GM19372 (cell line): ENCODE measurements at regions not wholly inside any gene's neighbourhood (a gene's known extent, or its start where the extent isn't known, plus 50 kb on each side); places are given as distances from the start of the nearest gene placed in this dataset.

Source experiments
- ATAC-seq: cut with Tn5 transposase; IDR thresholded peaks from one replicate; pipeline ENCODE4 v1.9.1; 2021; ENCODE audit warnings: mild to moderate bottlenecking, low read depth, moderate library complexity; ENCODE audit not compliant: unreplicated experiment

GRCh38 chr6:105800871-105801270 is 285.3 kb upstream of the PRDM1 start:
- ATAC-seq: no peak

DNA sequence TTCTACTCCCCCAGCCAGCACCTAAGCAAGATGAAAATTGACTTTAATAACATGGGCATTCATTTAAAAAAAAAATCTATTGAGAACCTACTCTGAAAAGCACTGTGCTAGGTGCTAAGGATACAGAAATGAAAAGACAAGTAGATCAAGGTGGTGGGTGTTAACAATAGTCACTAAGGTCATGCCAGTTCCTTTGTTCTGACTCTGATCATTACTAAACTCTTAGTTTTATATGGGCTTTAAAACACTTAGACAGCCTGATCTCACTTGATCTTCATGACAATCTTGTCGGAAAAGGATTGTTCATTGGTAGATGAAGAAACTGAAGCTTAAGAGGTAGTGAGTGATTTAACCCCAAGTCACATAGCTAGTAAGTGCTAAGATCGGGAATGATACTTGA is 285.7 kb upstream of the PRDM1 start:
- no peak for ATAC-seq

DNA sequence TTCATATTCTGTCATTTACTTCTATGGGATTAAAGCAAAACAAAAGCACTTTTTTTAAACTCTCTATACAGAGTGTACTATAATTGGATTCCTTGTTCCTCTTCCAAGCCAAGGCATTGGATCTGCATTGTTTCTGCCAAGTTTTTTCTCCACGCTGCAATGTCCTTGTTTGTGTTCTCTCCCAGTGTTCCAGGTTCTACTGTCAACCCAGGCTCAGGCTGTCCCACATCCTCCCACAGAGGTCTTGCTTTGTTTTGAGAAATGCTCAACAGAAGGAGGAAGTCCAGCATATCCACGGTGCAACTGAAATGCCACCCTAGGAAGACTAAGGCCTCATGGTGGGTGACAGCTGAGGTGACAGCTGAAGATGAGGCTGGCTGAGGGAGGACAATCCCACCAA is 287.1 kb upstream of the PRDM1 start:
- ATAC-seq: no peak

GRCh38 chr6:105797983-105798453 is 288.1 kb upstream of the PRDM1 start:
- no peak for ATAC-seq

DNA sequence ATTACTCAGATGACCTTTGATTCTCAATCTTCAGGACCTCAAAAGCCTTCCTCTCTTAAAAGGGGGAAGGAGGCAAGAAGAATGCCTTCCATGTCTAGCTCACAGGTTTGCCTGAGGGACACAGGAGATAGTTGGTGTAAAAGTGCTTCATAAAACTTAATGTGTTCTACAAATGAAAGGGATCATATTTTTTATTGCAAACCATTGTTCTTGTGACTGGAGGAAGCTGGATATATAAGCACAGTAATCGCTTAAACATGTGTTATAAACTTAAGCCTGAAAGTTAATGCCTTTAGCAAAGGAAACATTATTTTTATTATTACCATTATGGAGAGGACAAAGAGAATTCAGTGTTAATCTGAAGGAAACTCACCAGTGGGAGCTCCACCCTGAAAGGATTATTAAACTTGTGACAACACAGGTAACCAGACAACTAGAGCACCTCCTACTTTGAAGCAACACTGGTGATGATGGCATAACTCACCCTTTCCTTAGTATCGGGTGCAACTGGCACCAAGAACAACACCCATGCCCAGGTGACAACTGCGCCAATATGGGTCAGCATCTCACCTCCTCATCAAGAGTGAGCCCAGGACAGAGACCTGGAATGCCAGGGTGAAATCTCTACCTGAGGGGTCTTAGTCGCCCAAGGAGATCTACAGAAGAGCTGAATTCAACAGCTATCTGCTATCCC is 288.7 kb upstream of the PRDM1 start:
- ATAC-seq: no peak

DNA sequence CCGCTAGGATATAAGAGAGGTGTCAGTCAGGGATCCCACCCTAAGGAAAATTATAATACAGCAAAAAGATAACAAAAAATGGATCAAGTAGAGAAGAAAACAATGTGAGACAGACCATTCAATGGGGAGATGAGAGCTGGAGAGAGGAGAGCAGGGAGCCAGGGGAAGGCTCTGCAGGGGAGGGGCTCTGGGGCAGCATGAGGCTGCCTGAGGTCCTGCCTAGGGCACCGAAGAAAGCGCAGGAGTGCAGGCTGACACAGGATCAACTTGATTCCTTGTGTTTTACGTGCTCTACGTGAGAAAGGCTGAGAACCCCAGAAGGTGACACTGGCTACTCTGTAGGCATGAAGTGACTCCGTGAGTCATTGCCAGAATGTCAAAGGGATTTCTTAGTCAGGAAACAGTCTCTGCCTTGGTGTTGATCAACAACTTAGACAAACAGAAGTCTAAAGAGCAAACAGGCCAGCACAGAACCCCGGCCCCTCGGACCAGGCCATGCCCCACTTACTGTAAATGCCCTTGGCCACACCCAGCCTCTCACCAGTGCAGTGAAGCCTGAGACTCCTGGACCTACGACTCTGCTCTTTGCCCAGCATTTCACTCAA is 290.1 kb upstream of the PRDM1 start:
- ATAC-seq: no peak

- ATAC-seq: no peak
Observed at GRCh38 chr6:105795366-105795765, 290.8 kb upstream of the PRDM1 start.

GRCh38 chr6:105794870-105795269 is 291.3 kb upstream of the PRDM1 start:
- peak; percentile 55 for ATAC-seq

GRCh38 chr6:105794239-105794638 is 291.9 kb upstream of the PRDM1 start:
- ATAC-seq: no peak

GRCh38 chr6:105793130-105793529 is 293.0 kb upstream of the PRDM1 start:
- ATAC-seq: no peak

GRCh38 chr6:105791583-105792318 is 294.4 kb upstream of the PRDM1 start:
- no peak for ATAC-seq

DNA sequence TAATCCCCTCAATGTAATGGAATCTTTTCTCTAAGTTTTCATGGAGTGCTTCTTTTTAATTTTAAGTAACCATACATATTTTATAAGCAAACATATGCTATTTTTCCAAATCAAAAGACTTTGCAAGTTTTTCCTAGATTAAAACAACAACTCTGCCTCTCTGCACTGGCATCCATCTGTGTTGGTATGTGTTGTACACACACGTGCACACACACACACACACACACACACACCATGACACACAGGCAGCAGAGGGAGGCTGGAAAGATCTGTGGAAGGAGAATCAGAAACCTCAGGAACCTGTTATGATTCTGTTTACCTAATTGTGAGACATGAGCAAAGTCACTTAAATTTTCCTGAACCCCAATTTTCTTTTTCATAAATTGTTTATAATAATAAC is 295.0 kb upstream of the PRDM1 start:
- ATAC-seq: no peak

GRCh38 chr6:105790635-105791034 is 295.5 kb upstream of the PRDM1 start:
- ATAC-seq: no peak

DNA sequence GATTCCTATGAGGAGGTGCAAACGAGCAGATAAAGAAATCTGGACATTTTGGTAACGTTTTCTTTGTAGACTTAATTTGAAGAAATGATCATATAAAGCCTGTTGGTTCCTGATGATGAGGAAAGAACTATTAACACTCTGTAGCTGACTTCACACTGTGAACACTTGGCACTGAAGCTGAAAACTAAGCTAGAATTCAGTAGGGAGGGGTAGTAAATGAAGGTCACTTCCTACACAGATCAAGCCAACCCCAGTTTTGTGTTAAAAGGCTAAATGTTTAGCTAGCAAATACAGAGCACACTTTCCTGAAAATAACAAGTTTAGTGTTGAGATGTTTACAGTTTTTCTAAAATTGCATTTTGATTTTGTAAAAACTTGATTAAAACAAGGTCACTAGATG is 296.2 kb upstream of the PRDM1 start:
- ATAC-seq: no peak

- no peak for ATAC-seq
Observed at GRCh38 chr6:105787747-105788146, 298.4 kb upstream of the PRDM1 start.

GRCh38 chr6:105786890-105787655 is 299.1 kb upstream of the PRDM1 start:
- ATAC-seq: peak; percentile 58

DNA sequence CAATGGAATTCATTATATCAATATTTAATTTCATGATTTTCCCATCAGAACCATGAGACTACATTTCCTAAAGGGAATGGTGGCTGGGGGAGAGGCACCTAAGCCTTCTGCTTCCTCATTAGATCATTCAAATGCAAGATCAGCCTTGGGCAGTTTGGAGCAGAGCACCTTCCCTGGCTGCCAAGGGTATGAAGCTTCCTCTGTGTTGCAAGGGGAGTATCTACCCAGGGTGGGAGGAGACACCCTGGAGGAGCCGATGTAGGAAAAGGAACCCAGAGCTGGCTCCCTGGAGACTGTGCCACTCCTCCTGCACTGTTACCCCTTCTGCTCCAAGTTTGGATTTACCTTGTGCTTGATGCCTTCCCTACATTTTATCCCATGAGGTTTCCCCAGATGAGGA is 299.7 kb upstream of the PRDM1 start:
- no peak for ATAC-seq

- ATAC-seq: no peak
Observed at GRCh38 chr6:105785066-105785811, 300.9 kb upstream of the PRDM1 start.

GRCh38 chr6:105784179-105784578 is 302.0 kb upstream of the PRDM1 start:
- ATAC-seq: no peak

GRCh38 chr6:105783333-105783935 is 302.7 kb upstream of the PRDM1 start:
- no peak for ATAC-seq
